ENCODE measurements at regions not wholly inside any gene's neighbourhood (a gene's known extent, or its start where the extent isn't known, plus 50 kb on each side); places are given as distances from the start of the nearest gene placed in this dataset.
"Not testable (repeated sequence)": the region's sequence is repeated elsewhere in the genome, so short reads cannot be mapped to it uniquely, and the experiment has no call there.

DNA sequence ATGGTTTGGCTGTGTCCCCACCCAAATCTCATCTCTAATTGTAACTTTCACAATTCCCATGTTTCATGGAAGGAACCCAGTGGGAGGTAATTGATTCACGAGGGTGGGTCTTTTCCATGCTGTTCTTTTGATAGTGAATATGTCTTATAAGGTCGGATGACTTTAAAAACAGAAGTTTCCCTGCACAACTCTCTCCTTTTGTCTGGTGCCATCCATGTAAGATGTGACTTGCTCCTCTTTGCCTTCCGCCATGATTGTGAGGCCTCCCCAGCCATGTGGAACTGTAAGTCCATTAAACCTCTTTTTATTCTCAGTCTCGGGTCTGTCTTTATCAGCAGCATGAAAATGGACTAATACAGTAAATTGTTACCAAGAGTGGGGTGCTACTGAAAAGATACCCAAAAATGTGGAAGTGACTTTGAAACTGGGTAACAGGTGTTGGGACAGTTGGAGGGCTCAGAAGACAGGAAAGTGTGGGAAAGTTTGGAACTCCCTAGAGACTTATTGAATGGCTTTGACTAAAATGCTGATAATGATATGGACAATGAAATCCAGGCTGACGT lies 251.4 kb upstream of the GK2 start:
- TF ChIP-seq, protein P1, sequence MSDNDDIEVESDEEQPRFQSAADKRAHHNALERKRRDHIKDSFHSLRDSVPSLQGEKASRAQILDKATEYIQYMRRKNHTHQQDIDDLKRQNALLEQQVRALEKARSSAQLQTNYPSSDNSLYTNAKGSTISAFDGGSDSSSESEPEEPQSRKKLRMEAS (CRISPR knock-in tag; IDR thresholded peaks at IDR 0.05): not testable (repeated sequence)
- TF ChIP-seq GABPB1, JUN (CRISPR knock-in tag; IDR thresholded peaks at IDR 0.05): not testable (repeated sequence)
- TF ChIP-seq, protein P2, sequence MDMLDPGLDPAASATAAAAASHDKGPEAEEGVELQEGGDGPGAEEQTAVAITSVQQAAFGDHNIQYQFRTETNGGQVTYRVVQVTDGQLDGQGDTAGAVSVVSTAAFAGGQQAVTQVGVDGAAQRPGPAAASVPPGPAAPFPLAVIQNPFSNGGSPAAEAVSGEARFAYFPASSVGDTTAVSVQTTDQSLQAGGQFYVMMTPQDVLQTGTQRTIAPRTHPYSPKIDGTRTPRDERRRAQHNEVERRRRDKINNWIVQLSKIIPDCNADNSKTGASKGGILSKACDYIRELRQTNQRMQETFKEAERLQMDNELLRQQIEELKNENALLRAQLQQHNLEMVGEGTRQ (CRISPR knock-in tag; IDR thresholded peaks at IDR 0.05): not testable (repeated sequence)
- TF ChIP-seq, protein P3, sequence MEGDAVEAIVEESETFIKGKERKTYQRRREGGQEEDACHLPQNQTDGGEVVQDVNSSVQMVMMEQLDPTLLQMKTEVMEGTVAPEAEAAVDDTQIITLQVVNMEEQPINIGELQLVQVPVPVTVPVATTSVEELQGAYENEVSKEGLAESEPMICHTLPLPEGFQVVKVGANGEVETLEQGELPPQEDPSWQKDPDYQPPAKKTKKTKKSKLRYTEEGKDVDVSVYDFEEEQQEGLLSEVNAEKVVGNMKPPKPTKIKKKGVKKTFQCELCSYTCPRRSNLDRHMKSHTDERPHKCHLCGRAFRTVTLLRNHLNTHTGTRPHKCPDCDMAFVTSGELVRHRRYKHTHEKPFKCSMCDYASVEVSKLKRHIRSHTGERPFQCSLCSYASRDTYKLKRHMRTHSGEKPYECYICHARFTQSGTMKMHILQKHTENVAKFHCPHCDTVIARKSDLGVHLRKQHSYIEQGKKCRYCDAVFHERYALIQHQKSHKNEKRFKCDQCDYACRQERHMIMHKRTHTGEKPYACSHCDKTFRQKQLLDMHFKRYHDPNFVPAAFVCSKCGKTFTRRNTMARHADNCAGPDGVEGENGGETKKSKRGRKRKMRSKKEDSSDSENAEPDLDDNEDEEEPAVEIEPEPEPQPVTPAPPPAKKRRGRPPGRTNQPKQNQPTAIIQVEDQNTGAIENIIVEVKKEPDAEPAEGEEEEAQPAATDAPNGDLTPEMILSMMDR (IDR thresholded peaks at IDR 0.05): not testable (repeated sequence)
